T-helper 1 cell treated with Interleukin-12 subunit alpha and Interleukin-12 subunit beta and Interleukin-4 antibody, amounts not matched to agents 30 ng/mL and 1 ng/mL, for 36 hours (primary cell): ENCODE measurements at regions not wholly inside any gene's neighbourhood (a gene's known extent, or its start where the extent isn't known, plus 50 kb on each side); places are given as distances from the start of the nearest gene placed in this dataset.

ENCODE experiments used
- intact Hi-C: fragments of 100-400 bp; cut with micrococcal nuclease; formaldehyde crosslinking; loops from one replicate; pipeline ENCODE4 v1.15.1; 2024

GRCh38 chr7:97620495-97620894 lies 111.4 kb upstream of the TAC1 start:
- intact Hi-C loops, result no loop called here

- intact Hi-C loops, result no loop called here
These were observed 108.6 kb upstream of the TAC1 start for GRCh38 chr7:97623333-97623732.

DNA sequence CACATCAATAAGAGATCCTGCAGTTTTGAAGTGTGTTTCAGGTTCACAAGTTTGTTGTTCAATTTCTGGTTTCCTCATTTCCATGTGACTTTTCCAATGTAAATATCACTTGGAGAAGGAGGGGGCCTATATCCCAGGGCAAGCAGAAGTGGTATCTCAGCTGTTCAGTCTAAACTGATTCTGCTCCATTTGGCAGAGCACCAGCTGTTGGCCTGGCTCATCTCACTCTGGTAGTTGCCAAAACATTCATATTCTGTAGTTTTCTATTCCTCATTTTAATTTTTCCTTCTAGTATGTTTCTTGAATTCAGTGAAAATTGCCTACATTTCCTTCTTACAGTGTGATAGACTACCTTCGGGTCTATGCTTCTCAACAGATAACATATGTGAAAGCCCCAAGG lies 101.8 kb upstream of the TAC1 start:
- intact Hi-C loops, result no loop called here

GRCh38 chr7:97635622-97636021 lies 96.3 kb upstream of the TAC1 start:
- intact Hi-C loops, result no loop called here

DNA sequence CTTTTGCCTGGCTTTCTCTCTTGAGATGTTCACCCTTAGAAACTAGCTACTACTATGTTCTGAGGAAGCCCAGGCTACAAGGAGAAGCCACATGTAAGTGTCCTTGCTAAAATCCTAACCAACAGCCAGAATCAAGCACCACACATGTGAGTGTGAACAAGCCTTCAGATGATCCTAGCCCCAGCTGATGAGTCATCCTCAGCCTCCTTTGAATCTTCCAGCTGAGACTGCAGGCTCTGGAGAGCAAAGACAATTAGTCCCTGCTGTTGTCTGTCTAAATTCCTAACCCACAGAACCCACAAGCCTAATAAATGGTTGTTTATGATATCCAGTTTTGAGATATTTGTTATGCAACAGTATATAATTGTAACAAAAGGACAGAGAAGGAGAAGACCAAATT lies 92.8 kb upstream of the TAC1 start:
- intact Hi-C loops, result no loop called here

- intact Hi-C loops, result no loop called here
These were observed 72.4 kb upstream of the TAC1 start for GRCh38 chr7:97659363-97660045.

DNA sequence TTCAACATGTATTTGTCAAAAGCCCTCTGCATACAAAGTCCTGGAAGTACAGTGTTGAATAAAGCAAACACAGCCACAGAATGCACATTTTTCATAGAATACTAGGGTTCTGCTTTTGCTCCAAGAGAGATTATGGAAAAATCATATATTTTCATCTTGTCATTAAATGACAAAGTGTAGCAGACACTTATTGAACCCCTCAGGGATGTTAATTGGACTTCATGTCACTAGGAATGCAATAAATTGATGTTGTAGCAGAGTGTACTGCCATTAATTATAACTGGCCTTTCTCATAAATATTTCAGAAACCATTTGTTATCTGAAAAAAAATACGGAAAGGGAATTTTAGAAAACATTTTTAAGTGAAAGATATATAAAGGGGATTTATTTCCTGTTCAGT lies 64.5 kb upstream of the TAC1 start:
- intact Hi-C loops, result no loop called here

DNA sequence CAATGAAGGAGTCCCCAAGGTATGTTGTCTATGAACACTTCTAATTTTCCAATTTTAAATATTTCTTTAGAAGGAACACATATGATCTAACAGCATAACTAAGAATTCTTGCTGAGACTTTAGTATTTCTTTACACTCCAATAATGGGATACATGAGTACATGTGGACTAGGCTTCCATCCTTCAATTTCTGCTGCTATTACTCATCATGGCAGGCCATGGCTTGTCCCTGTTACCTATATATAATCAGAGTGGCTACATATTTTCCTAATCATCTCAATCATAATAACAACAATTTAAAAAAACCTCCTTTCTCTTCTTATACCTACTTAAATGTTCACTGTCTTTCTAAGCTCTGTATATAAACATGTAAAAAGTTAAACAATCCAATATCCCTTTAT lies 60.3 kb upstream of the TAC1 start:
- intact Hi-C loops, result no loop called here

DNA sequence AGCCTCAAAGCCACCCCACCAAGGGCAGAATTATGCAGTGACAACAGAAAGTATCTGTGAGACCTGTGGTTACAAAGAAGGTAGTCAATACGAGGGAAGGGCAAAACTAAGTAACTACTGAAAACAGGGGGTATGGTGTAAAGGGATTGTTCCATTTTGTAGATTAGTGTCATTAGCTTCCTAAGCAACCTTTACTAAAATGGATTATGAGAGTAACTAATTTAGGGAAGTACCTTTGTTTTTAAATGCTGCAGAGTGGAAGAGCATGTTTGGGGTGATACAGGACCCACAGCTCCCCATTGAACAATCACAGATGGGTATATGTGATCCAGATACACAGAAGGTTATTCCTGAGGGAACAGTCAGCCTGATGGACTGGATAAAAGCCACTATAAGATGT lies 51.3 kb upstream of the TAC1 start:
- intact Hi-C loops, result no loop called here
